ENCODE measurements at regions not wholly inside any gene's neighbourhood (a gene's known extent, or its start where the extent isn't known, plus 50 kb on each side); places are given as distances from the start of the nearest gene placed in this dataset.

DNA sequence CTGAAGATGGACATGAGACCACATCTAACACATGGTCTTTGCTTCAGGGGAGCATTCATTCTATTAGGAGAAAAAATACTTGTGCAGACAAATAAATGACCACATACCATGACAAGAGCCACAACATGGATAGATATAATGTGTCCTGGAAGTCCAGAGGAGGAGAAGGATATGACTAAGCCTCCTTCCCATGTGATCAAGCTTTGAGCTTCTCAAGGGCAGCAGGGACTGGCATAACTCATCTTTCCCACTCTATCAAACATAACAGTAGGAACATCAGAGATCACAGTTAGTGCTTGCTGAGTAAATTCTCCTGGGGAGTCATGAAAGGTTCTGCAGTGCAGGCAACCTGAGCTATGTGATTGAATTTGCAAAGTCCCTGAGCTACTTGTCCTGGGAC, 86.0 kb upstream of the LPP start:
- Mint-ChIP-seq H3K36me3 (no peaks in the 10 kb centered on the region), H3K27ac (no peak overlapping the region), H3K9me3 (no peaks in the 10 kb centered on the region), H3K4me1 (peaks cover 5% of the 10 kb centered on the region), H3K27me3 (no peaks in the 10 kb centered on the region), H3K4me3 (no peak overlapping the region)
- no peak for DNase-seq

DNA sequence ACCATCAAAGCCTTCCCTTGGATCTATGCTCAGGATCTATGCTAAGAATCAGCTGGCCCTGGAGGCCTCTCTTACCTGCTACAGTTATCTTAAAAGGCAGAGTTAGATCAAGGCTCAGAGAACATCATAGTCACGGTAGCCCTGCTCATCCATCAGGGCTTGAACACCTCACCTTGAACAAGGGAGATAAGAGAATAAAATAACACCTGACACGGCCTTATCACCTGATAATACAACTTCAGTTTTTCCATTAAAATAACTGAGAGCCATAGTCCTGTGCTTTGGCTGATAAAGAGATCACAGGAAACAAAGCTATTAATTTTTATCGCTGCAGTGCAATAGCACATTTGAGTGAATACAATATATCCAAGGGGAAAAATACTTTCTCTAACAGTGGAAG, 85.6 kb upstream of the LPP start:
- Mint-ChIP-seq H3K9me3 (no peaks in the 10 kb centered on the region), H3K27me3 (no peaks in the 10 kb centered on the region), H3K36me3 (no peaks in the 10 kb centered on the region), H3K4me3 (no peak overlapping the region), H3K27ac (no peak overlapping the region), H3K4me1 (peaks cover 5% of the 10 kb centered on the region)
- no peak for DNase-seq

DNA sequence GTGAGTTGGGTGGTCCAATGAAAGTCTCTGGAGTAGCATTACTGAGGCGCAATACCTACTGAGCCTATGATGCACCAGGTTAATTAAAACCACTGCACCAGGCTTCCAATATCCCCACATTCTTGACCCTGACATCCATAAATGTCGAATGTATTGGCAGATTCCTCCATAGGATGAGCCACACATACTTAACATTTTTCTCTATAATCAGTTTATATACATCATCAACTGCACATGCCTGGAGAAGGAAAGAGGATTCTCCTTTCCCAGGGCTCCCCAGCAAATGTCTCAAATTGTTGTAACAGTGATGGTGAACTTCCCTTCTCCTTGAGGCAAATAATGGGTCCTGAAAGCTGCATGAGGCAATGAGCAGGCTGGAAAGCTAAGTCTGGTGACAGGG, 82.3 kb upstream of the LPP start:
- Mint-ChIP-seq H3K27ac (no peak overlapping the region), H3K4me1 (no peaks in the 10 kb centered on the region), H3K27me3 (no peaks in the 10 kb centered on the region), H3K36me3 (no peaks in the 10 kb centered on the region), H3K4me3 (no peak overlapping the region), H3K9me3 (no peaks in the 10 kb centered on the region)
- no peak for DNase-seq

DNA sequence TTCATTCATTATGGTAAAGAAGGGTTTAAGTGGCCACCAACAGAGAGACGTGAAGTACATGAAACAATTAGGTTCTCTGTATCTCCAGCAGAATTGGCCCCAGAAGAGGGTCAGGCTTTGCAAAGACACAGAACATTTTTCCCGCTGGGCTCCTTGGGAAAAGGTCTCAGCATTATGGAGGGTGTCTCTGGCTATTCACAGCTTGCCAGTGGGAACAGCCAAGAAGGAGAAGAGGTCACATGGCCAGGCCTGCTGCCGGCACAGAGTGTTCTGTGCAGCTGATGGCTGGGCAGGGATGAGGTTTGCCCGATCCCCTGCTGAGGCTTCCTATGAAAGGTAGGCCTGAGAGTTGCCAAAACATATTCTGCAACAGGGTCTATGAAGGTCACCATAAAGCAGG, 77.8 kb upstream of the LPP start:
- Mint-ChIP-seq H3K27ac (no peak overlapping the region), H3K27me3 (no peaks in the 10 kb centered on the region), H3K4me3 (no peak overlapping the region), H3K9me3 (peaks cover 8% of the 10 kb centered on the region), H3K36me3 (peaks cover 2% of the 10 kb centered on the region), H3K4me1 (no peaks in the 10 kb centered on the region)
- DNase-seq = no peak

DNA sequence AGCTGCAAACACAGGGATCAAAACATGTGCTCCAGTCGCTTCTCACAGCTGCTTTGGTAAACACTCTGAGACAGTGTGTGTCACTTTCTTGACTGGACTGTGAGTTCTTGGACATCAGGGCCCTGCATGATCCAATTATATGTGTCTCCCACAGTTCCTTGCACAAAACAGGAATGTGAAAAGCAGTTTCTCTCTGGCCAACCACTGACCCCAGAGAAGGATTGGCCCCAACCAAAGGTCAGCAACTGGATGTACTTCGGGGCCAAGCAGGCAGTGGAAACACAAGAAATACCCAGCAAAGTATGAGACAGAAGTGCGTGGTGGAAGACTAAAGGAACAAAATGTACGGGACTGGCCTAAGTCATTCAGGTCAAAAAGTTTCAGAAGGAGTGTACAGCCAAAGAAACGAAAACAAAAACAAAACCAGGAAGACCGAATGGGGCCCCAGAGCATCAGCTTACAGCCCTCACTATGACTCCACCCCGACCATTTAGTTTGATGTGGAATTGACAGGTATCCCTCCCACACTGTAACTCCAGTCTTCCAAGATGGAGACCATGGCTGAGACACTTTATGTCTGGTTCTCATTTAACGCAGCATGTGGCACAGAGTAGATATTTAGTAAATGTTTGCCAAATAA, 76.7 kb upstream of the LPP start:
- Mint-ChIP-seq H3K9me3 (peaks cover 8% of the 10 kb centered on the region), H3K27ac (no peak overlapping the region), H3K27me3 (peaks cover 4% of the 10 kb centered on the region), H3K4me3 (no peak overlapping the region), H3K36me3 (peaks cover 2% of the 10 kb centered on the region), H3K4me1 (no peaks in the 10 kb centered on the region)
- DNase-seq = no peak

DNA sequence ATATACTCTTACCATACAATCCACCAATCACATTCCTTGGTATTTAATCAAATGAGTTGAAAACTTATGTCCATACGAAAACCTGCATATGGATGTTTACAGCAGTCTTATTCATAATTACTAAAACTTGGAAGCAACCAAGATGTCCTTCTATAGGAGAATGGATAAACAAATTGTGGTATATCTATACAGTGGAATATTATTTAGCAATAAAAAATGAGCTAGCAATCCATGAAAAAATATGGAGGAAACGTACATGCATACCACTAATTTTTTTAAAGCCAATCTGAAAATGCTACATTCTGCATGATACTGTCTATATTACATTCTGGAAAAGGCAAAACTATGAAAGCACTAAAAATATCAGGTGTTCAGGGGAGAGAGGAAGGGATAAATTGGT, 73.9 kb upstream of the LPP start:
- Mint-ChIP-seq H3K4me3 (no peak overlapping the region), H3K27me3 (peaks cover 4% of the 10 kb centered on the region), H3K36me3 (peaks cover 2% of the 10 kb centered on the region), H3K4me1 (no peaks in the 10 kb centered on the region), H3K27ac (no peak overlapping the region), H3K9me3 (peaks cover 8% of the 10 kb centered on the region)
- DNase-seq = no peak

DNA sequence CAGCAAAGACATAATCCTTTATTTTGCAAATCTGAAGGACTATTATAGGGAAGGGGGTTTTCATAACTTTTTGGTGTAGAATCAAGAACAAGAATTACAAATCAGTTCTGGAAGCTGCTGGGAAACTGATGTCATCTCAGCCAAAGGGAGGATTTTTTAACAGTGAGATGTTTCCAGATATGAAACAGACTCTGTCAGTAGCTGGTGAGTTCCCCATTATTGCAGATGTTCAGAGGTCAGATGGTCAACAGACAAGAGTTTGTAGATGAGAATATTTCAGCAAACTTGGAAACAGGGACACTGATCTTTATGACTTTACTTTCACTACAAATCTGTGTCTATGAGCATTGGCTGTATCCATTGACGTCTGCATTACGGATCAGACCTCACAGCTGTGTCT, 71.9 kb upstream of the LPP start:
- Mint-ChIP-seq H3K9me3 (peaks cover 8% of the 10 kb centered on the region), H3K4me1 (no peaks in the 10 kb centered on the region), H3K27ac (no peak overlapping the region), H3K27me3 (peaks cover 4% of the 10 kb centered on the region), H3K4me3 (no peak overlapping the region), H3K36me3 (peaks cover 2% of the 10 kb centered on the region)
- DNase-seq = no peak

DNA sequence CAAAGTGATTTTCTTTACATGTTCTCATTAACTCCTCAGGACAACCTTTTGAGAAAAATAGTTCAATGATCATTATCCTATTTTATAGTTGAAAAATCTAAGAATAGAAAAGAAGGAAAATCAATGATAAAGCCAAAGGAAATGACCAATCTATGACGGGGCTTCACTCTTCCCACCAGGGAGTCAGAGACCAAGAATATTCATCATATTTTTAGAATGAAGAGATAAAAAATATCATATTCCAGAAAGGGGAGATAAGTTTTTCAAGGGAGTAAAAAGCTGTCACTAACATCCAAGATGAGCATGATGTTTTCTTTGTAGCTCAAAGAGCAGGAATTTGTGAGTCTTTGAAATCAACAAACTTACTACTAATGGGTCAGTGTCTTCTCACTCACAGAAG, 71.5 kb upstream of the LPP start:
- Mint-ChIP-seq H3K4me3 (no peak overlapping the region), H3K36me3 (peaks cover 2% of the 10 kb centered on the region), H3K4me1 (no peaks in the 10 kb centered on the region), H3K27me3 (peaks cover 4% of the 10 kb centered on the region), H3K9me3 (peaks cover 8% of the 10 kb centered on the region), H3K27ac (no peak overlapping the region)
- no peak for DNase-seq

DNA sequence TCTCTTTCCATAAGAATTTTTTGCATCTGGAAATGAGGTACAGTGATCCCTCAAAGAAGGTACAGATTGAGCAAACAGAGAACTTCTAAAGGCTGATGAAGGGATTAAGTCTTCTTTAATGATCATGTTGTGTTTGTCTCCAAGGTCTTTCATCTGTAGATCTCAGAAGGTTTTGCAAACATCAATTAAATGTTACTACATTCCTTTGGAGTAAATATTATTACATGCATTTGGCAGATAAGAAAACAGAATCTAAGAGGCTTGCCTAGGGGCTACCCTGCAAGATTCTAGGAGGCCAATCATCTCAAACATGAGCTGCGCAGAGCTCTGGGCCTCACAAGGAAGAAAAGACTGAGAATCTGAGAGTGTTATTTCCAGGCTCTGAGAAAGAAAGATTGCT, 70.9 kb upstream of the LPP start:
- H3K36me3 Mint-ChIP-seq = peaks cover 2% of the 10 kb centered on the region

DNA sequence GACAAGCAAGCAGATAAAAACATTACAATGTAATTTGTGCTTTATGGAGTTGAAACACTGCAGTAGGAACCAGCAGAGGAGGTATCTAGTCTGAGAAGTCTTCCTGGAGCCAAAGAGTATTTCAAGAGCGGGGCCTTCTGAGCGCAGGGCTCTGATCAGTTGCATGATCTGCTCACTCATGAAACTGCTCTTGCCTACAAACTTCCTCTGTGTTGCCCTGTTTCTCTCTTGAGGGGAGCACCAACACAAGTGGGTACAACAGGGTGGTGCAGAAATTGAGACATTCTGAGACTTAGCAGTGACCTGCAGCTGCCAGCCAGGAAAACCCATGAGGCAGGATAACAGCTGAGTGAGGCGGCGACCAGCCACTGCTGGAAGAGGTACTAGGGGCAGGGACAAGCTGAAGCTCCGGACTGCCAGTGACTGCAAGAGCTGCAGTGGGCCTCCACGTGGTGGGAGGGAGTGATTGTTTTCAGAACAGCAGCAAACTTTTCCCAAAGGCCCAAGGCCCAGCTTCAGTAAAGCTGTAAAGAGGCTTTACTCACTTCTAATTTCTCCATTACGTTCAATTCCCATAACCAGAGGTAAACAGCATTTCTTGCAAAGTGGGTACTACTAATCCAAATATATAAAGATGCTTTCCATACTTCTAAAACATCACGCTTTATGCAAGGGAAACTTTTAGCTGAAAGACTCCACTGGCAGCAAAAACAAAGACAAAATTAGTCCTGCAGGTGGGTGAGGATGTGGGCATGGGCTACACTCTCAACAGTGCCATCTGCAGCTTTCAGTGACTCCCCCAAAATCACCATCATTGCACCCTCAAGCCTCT, 69.0 kb upstream of the LPP start:
- H3K4me1 Mint-ChIP-seq = no peaks in the 10 kb centered on the region
- no peak for DNase-seq
- H3K9me3 Mint-ChIP-seq = peaks cover 4% of the 10 kb centered on the region
- no peak overlapping the region for H3K27ac Mint-ChIP-seq
- H3K36me3 Mint-ChIP-seq = peaks cover 2% of the 10 kb centered on the region
- peaks cover 4% of the 10 kb centered on the region for H3K27me3 Mint-ChIP-seq
- H3K4me3 Mint-ChIP-seq = no peak overlapping the region

More for the DNA sequence above, 70.9 kb upstream of the LPP start:
- DNase-seq = no peak
- Mint-ChIP-seq H3K27me3 (peaks cover 4% of the 10 kb centered on the region), H3K27ac (no peak overlapping the region), H3K4me3 (no peak overlapping the region), H3K4me1 (no peaks in the 10 kb centered on the region), H3K9me3 (peaks cover 8% of the 10 kb centered on the region)

DNA sequence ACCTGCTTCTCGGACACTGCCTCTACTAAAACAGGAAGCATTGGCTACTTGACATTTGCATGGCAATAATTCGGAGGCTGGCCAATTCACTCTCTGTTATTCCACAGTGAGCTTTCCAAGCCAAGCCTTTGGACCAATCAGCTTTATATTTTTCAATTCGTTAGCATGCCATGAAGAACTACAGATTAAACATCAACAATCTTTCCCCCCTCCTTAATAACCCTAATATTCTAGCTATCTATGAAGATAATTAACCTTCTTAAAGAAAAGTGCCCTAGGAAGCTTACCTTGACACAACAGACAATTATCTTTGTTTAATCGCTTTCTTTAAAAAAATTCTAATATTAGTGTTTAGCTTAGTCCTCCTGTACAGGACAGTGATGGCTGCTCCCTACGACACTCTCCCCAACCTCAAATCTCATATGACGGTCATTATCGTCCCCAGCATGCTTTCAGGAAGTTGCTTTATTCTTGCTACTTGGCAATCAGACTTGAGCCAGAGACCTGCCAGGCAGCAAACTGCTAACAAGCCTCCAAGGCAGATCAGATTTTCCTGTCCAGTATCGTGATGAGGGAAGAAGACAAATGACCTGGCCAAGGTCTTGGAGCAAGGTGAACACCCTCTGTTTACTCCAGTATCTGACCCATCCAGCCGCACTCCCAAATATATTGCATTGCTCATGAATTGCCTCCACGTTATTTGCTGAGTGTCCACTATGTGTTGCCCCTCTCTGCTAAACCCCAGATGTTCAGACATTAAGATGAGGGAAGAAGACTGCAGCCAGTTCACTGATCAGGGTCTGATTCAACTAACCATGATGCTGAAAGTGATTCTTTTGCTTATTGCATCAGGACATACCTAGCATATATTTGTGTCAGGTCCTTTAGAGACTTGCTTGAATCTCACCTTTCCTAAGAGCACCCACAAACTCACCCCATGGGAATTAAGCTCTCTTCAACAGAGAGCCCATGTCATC, 68.1 kb upstream of the LPP start:
- Mint-ChIP-seq H3K4me3 (no peak overlapping the region), H3K27ac (no peak overlapping the region), H3K27me3 (peaks cover 4% of the 10 kb centered on the region), H3K9me3 (no peaks in the 10 kb centered on the region), H3K4me1 (no peaks in the 10 kb centered on the region), H3K36me3 (no peaks in the 10 kb centered on the region)
- DNase-seq = no peak

DNA sequence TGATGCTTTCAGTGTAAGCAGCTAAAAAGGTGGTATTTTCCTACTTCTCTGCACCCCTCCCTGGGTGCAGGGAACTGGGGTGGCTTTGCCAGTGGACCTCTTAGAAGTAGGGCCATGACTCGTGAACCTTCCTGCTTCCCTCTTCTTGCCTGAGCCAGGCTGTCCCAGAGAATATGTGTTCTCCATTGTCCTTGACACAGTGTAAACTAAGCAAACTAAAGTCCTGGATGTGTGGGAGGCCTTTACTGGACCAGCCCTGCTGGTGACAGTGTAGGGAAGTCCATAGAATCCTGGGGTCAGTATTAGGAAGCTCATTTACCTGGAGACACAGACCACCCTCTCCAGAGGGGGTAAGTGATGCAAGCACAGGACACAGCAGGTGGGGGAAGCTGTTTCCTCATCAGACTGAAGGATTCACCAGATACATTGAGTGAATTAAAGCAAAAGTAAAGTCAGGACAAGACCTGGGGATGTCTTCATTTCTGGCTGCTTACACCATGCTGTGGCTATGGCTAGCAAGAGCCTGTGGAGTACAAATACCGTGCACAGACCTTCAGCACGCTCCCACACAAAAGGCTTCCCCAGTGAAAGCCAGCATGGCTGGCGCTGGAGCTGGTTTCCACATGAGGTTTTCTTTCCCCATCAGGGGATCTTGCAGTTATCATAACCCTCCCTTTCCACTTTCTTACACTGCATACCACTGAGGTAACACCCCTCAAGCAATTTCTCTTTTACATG, 64.8 kb upstream of the LPP start:
- no peaks in the 10 kb centered on the region for H3K9me3 Mint-ChIP-seq
- peaks cover 4% of the 10 kb centered on the region for H3K4me1 Mint-ChIP-seq
- H3K4me3 Mint-ChIP-seq = no peak overlapping the region
- DNase-seq = no peak
- H3K27ac Mint-ChIP-seq = no peak overlapping the region
- no peaks in the 10 kb centered on the region for H3K27me3 Mint-ChIP-seq
- no peaks in the 10 kb centered on the region for H3K36me3 Mint-ChIP-seq

DNA sequence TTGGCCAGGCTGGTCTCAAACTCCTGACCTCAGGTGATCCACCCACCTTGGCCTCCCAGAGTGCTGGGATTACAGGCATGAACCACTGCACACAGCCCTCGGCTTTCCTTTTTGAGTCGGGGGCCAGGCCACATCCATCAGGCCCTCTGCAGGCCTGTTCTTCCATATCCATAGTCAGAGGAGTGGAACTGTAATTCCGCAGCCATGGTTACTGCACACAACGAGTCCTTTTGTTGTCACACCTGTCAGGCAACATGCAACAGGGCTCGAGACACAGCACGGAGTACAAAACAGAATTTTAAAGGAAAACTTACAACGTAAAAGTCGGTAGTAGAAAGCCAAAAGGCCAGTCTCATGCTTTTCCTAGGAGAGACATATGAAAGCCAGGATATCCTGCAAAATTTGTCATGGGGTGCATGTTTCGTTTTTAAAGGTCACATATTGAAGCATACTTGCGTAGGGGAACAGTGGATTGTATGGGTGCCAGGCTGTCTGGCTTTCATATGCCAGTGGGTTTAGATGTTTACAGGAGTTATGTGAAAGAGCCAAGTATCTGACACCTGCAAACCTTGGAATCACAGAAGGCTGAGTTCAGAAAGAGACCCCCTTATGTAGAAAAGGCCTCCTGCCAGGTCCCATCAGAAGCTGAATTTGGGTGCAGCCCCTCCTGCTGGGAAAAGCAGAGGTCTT, 63.2 kb upstream of the LPP start:
- H3K9me3 Mint-ChIP-seq = no peaks in the 10 kb centered on the region
- no peak overlapping the region for H3K4me3 Mint-ChIP-seq
- peaks cover 6% of the 10 kb centered on the region for H3K4me1 Mint-ChIP-seq
- no peaks in the 10 kb centered on the region for H3K36me3 Mint-ChIP-seq
- no peak overlapping the region for H3K27ac Mint-ChIP-seq
- DNase-seq = no peak
- no peaks in the 10 kb centered on the region for H3K27me3 Mint-ChIP-seq

DNA sequence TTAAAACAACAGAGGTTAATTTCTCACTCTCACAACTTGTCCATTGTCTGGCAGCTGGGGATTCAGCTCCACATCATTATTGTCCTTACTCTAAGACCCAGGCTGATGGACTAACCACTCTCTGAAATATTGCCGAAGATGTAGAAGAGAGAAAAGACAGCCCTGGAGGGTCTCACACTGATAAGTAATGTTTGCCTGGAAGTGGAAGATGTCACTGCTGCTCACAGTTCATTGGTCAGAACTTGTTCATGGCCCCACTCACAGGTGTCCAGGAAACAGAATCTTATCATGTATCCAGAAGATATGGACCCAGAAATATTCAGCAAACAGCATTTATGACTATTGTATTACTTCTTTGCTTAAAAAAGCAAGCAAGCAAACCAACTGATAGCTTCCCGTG, 62.2 kb upstream of the LPP start:
- Mint-ChIP-seq H3K4me1 (peaks cover 6% of the 10 kb centered on the region), H3K27ac (no peak overlapping the region), H3K4me3 (no peak overlapping the region), H3K36me3 (no peaks in the 10 kb centered on the region), H3K9me3 (no peaks in the 10 kb centered on the region), H3K27me3 (no peaks in the 10 kb centered on the region)
- no peak for DNase-seq
